ENCODE measurements at regions not wholly inside any gene's neighbourhood (a gene's known extent, or its start where the extent isn't known, plus 50 kb on each side); places are given as distances from the start of the nearest gene placed in this dataset.

DNA sequence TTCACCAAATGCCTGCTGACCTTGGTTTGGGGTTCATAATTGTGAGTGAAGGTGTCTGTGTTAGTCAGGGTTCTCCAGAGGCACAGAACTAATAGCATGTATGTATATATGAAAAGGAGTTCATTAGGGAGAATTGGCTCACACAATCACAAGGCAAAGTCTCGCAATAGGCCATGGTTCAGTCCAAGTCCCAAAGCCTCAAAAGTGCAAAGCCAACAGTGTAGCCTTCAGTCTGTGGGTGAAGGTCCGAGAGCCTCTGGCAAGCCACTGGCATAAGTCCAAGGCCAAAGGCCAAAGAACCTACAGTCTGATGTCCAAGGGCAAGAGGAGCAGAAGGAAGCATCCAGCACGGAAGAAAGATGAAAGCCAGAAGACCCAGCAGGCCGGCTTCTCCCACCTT lies 257.6 kb upstream of the SHH start:
- TF ChIP-seq, protein P1, sequence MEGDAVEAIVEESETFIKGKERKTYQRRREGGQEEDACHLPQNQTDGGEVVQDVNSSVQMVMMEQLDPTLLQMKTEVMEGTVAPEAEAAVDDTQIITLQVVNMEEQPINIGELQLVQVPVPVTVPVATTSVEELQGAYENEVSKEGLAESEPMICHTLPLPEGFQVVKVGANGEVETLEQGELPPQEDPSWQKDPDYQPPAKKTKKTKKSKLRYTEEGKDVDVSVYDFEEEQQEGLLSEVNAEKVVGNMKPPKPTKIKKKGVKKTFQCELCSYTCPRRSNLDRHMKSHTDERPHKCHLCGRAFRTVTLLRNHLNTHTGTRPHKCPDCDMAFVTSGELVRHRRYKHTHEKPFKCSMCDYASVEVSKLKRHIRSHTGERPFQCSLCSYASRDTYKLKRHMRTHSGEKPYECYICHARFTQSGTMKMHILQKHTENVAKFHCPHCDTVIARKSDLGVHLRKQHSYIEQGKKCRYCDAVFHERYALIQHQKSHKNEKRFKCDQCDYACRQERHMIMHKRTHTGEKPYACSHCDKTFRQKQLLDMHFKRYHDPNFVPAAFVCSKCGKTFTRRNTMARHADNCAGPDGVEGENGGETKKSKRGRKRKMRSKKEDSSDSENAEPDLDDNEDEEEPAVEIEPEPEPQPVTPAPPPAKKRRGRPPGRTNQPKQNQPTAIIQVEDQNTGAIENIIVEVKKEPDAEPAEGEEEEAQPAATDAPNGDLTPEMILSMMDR (IDR thresholded peaks at IDR 0.05): no peak
- TF ChIP-seq PHF8 (IDR thresholded peaks at IDR 0.05; ENCODE audit: borderline replicate concordance, low read depth): no peak
- TF ChIP-seq SMC3 (IDR thresholded peaks at IDR 0.05): no peak
- no peak for TF ChIP-seq EP300 (IDR thresholded peaks at IDR 0.05)
- TF ChIP-seq POLR2A (IDR thresholded peaks at IDR 0.05; ENCODE audit: low read length): no peak
- no peak for TF ChIP-seq JUN (IDR thresholded peaks at IDR 0.05)
- no peak for TF ChIP-seq BHLHE40 (IDR thresholded peaks at IDR 0.05; ENCODE audit: low read depth, low read length)
